K562 (cell line): ENCODE measurements at regions not wholly inside any gene's neighbourhood (a gene's known extent, or its start where the extent isn't known, plus 50 kb on each side); places are given as distances from the start of the nearest gene placed in this dataset.
A peak's percentile ranks its signal among the peaks of the same experiment; 100 is the strongest.
"Not testable (repeated sequence)": the region's sequence is repeated elsewhere in the genome, so short reads cannot be mapped to it uniquely, and the experiment has no call there.

ENCODE experiments used
- ATAC-seq: fragments of 200-7000 bp; cut with Tn5 transposase; 3 replicates; pipeline ENCODE4 v1.9.1; 2020; ENCODE audit warnings: moderate library complexity
- BruUV-seq: library from RNA; stranded (reverse); fragments of 400-500 nt; replicated peaks from 2 replicates; lab custom pipeline; 2021; lab: Mats Ljungman, UMichigan
- CTCF ChIA-PET: fragments of 300-600 bp; formaldehyde crosslinking; extraction: SDS; loops from one replicate; lab custom pipeline; 2021; ENCODE audit warnings: low intra/inter-chr PET ratio; lab: Yijun Ruan, JAX
- POLR2A ChIA-PET: fragments of 300-600, 350-650 bp; sonication (Branson Sonifier 250); formaldehyde crosslinking; extraction: SDS; loops from one replicate; lab custom pipeline; 2021; ENCODE audit warnings: antibody characterized with exemption, inconsistent platforms; lab: Yijun Ruan, JAX
- DNase-seq, 4 experiments: peaks; one replicate each; pipeline versions ENCODE4 v3.0.0 to v3.0.0-alpha.2; 2011 to 2018; ENCODE audit warnings: low spot score in 3 of 4, mixed read lengths in 3 of 4; ENCODE audit errors: extremely low read depth in 1 of 4
- FAIRE-seq: peaks from 2 replicates; lab custom pipeline; 2011; peaks lifted over from hg19 to GRCh38; lab: Jason Lieb, UNC
- H2AFZ ChIP-seq: 2 replicates; pipeline ENCODE4 v1.6.0; 2011; ENCODE audit warnings: low read depth, low read length, control low read depth, inconsistent platforms
- H3K27ac ChIP-seq: fragments of 200-600 bp; 3 replicates; pipeline ENCODE4 v1.8.0; 2011; ENCODE audit warnings: low read depth, mild to moderate bottlenecking, control low read depth, inconsistent platforms, low read length, moderate library complexity, mixed read lengths; ENCODE audit errors: extremely low read depth
- H3K27me3 ChIP-seq, 2 experiments: fragments of 300-600 bp in 1 of 2; 2 replicates in 1 of 2; 3 replicates in 1 of 2; pipeline versions ENCODE4 v1.6.0 to v1.8.0; 2011; ENCODE audit warnings: inconsistent platforms in 2 of 2, low read length in 2 of 2, mild to moderate bottlenecking in 1 of 2, mixed read lengths in 1 of 2, moderate library complexity in 1 of 2; ENCODE audit not compliant: control insufficient read depth in 2 of 2, insufficient read depth in 2 of 2
- H3K36me3 ChIP-seq: fragments of 300-600 bp; 3 replicates; pipeline ENCODE4 v1.8.0; 2011; ENCODE audit warnings: mild to moderate bottlenecking, low read length, inconsistent platforms; ENCODE audit not compliant: control insufficient read depth, insufficient read depth
- H3K4me1 ChIP-seq, 2 experiments: fragments of 200-600 bp in 1 of 2; replicated peaks in 1 of 2; 2 replicates in 1 of 2; 3 replicates in 1 of 2; pipeline versions ENCODE4 v1.5.1 to v1.8.0; 2011; ENCODE audit warnings: inconsistent platforms in 2 of 2, low read length in 2 of 2, mild to moderate bottlenecking in 1 of 2, mixed read lengths in 1 of 2, moderate library complexity in 1 of 2; ENCODE audit not compliant: control insufficient read depth in 2 of 2, insufficient read depth in 2 of 2
- H3K4me2 ChIP-seq: 2 replicates; pipeline ENCODE4 v1.6.1; 2011; ENCODE audit warnings: low read length, control low read depth, inconsistent platforms, mixed read lengths; ENCODE audit not compliant: insufficient read depth
- H3K4me3 ChIP-seq: fragments of 200-600 bp; sonication (generic), shearing (Covaris generic); 2 replicates; pipeline ENCODE4 v1.5.1; 2016; ENCODE audit warnings: control low read depth, inconsistent platforms
- H3K79me2 ChIP-seq: fragments of 200-600 bp; 3 replicates; pipeline ENCODE4 v1.8.0; 2011; ENCODE audit warnings: low read length, inconsistent platforms; ENCODE audit not compliant: control insufficient read depth, insufficient read depth
- H3K9ac ChIP-seq, 2 experiments: 2 replicates each; pipeline versions ENCODE4 v1.6.0 to v1.6.1; 2011; ENCODE audit warnings: low read depth in 2 of 2, low read length in 2 of 2, control low read depth in 1 of 2, inconsistent platforms in 1 of 2, mild to moderate bottlenecking in 1 of 2, mixed read lengths in 1 of 2; ENCODE audit not compliant: insufficient read depth in 1 of 2
- H3K9me1 ChIP-seq: one replicate; pipeline ENCODE4 v1.6.0; 2011; ENCODE audit warnings: inconsistent platforms, mild to moderate bottlenecking, low read length, moderate library complexity; ENCODE audit not compliant: control insufficient read depth, insufficient read depth
- H3K9me3 ChIP-seq: replicated peaks from 2 replicates; pipeline ENCODE4 v1.5.1; 2011; ENCODE audit warnings: low read depth, low read length, inconsistent platforms; ENCODE audit not compliant: control insufficient read depth, insufficient read depth
- H4K20me1 ChIP-seq: replicated peaks from 2 replicates; pipeline ENCODE4 v1.6.1; 2011; ENCODE audit warnings: low read length, inconsistent platforms, mixed read lengths; ENCODE audit not compliant: control insufficient read depth, insufficient read depth
- ARID1B ChIP-seq: fragments of 450-650 bp; IDR thresholded peaks from 2 replicates; pipeline ENCODE4 v1.6.1; 2016; ENCODE audit warnings: antibody characterized with exemption, mild to moderate bottlenecking, inconsistent platforms
- C11orf30 ChIP-seq: fragments of 450-650 bp; IDR thresholded peaks from 2 replicates; pipeline ENCODE4 v1.6.1; 2016; ENCODE audit warnings: low read depth, mild to moderate bottlenecking
- DPF2 ChIP-seq: fragments of 450-650 bp; IDR thresholded peaks from 2 replicates; pipeline ENCODE4 v1.6.1; 2016
- EHMT2 ChIP-seq: fragments of 450-650 bp; IDR thresholded peaks from 2 replicates; pipeline ENCODE4 v1.6.1; 2018; ENCODE audit warnings: antibody characterized with exemption
- FOXA3 ChIP-seq, 2 experiments: fragments of 450-650 bp in 1 of 2; sonication (generic) in 1 of 2; formaldehyde crosslinking; IDR thresholded peaks in 1 of 2; conservative IDR thresholded peaks in 1 of 2; 2 replicates each; pipeline versions ENCODE4 v1.4.0 to v1.8.0; 2020 to 2022; ENCODE audit warnings: mild to moderate bottlenecking in 2 of 2, missing genetic modification reagents in 1 of 2
- FOXK2 ChIP-seq, 2 experiments: fragments of 450-650 bp; IDR thresholded peaks in 1 of 2; conservative IDR thresholded peaks in 1 of 2; 2 replicates each; pipeline ENCODE4 v1.6.1; 2016; ENCODE audit warnings: low read depth in 2 of 2, mild to moderate bottlenecking in 1 of 2
- HMBOX1 ChIP-seq: sonication (generic); IDR thresholded peaks from 2 replicates; pipeline ENCODE4 v1.6.1; 2016
- MAFG ChIP-seq: fragments of 450-650 bp; conservative IDR thresholded peaks from 2 replicates; pipeline ENCODE4 v1.6.1; 2016; ENCODE audit warnings: missing genetic modification characterization, missing compliant biosample characterization
- MAFK ChIP-seq: IDR thresholded peaks from 2 replicates; pipeline ENCODE4 v1.6.1; 2011; ENCODE audit warnings: low read length, improper control_type of control experiment
- NFE2 ChIP-seq: IDR thresholded peaks from 2 replicates; pipeline ENCODE4 v1.6.1; 2014; ENCODE audit warnings: antibody characterized with exemption, low read depth
- NFE2L1 ChIP-seq: fragments of 450-650 bp; IDR thresholded peaks from 2 replicates; pipeline ENCODE4 v1.6.1; 2016; ENCODE audit warnings: missing genetic modification characterization, low read depth, mild to moderate bottlenecking, missing compliant biosample characterization, moderate library complexity, borderline replicate concordance
- ZNF316 ChIP-seq: fragments of 450-650 bp; IDR thresholded peaks from 2 replicates; pipeline ENCODE4 v1.6.1; 2016
- ZNF592 ChIP-seq: fragments of 450-650 bp; IDR thresholded peaks from 2 replicates; pipeline ENCODE4 v1.6.1; 2017; ENCODE audit warnings: antibody characterized with exemption, mild to moderate bottlenecking
- WGBS: fragments of 100-300 bp; shearing (Covaris generic); methylation state at CpG from one replicate; pipeline ENCODE4 v1.1.6; 2016; ENCODE audit warnings: low coverage, mixed read lengths; ENCODE audit not compliant: insufficient coverage; ENCODE audit errors: missing lambda C conversion rate; 5-methylcytosine and 5-hydroxymethylcytosine counted together
- in situ Hi-C: fragments of 300-500 bp; cut with MboI; formaldehyde crosslinking; loops from 4 replicates; pipeline ENCODE4 v1.15.0; 2018; ENCODE audit warnings: inconsistent platforms, mixed read lengths
- intact Hi-C: fragments of 100-400 bp; cut with micrococcal nuclease; formaldehyde crosslinking; loops from 2 replicates; pipeline ENCODE4 v1.14.2; 2022

GRCh38 chr6:86598969-86599368, 338.4 kb upstream of the HTR1E start:
- intact Hi-C loops = not testable (repeated sequence)

More at GRCh38 chr6:86598969-86599368, 338.4 kb upstream of the HTR1E start:
- BruUV-seq, H3K27me3 ChIP-seq, H3K36me3 ChIP-seq, CTCF ChIA-PET, POLR2A ChIA-PET, in situ Hi-C loops, H4K20me1 ChIP-seq, FAIRE-seq, H3K79me2 ChIP-seq, H3K4me1 ChIP-seq, H3K9me3 ChIP-seq, H3K9me1 ChIP-seq, H3K9ac ChIP-seq, H3K27ac ChIP-seq, H3K4me3 ChIP-seq, DNase-seq, ATAC-seq: not testable (repeated sequence)
- Histone ChIP-seq H2AFZ (peak overlapping the region; percentile 55; the same call in 1 of the 2 replicates), H3K4me2 (peak overlapping the region; percentile 18; the same call in 1 of the 2 replicates)
- WGBS = 17% methylated on average over 4 of the region's 4 CpGs
- peak; percentile 81 for TF ChIP-seq MAFG
- TF ChIP-seq C11orf30 = peak; percentile 71
- 0 out of 2 replicates have a peak, but pooled peaks have one; percentile 26 for TF ChIP-seq NFE2L1 (tag)
- TF ChIP-seq FOXA3 (CRISPR knock-in tag; conservative IDR thresholded peaks at IDR 0.05 in 1 of 2, IDR thresholded peaks at IDR 0.05 in 1 of 2) = peak in 1 of 2 experiments; percentile 74; a peak in 2 of 4 replicates
- peak; percentile 68 for TF ChIP-seq HMBOX1
- peak; percentile 78 for TF ChIP-seq NFE2
- peak; percentile 82 to 83 for TF ChIP-seq FOXK2 (conservative IDR thresholded peaks at IDR 0.05 in 1 of 2, IDR thresholded peaks at IDR 0.05 in 1 of 2; ENCODE audit: low read depth in 2 of 2)
- TF ChIP-seq ZNF592 = 0 out of 2 replicates have a peak, but pooled peaks have one; percentile 24
- peak; percentile 88 for TF ChIP-seq ZNF316
- TF ChIP-seq MAFK = 0 out of 2 replicates have a peak, but pooled peaks have one; percentile 7
- TF ChIP-seq EHMT2 = peak; percentile 47; the same call in 1 of the 2 replicates
- peak; percentile 30; the same call in 1 of the 2 replicates for TF ChIP-seq ARID1B
- TF ChIP-seq DPF2 = peak; percentile 46
